Cardiac fibroblast (primary cell): ENCODE measurements at regions not wholly inside any gene's neighbourhood (a gene's known extent, or its start where the extent isn't known, plus 50 kb on each side); places are given as distances from the start of the nearest gene placed in this dataset.

ENCODE experiments used
- DNase-seq, 2 donors: peaks; one replicate each; pipeline versions ENCODE4 v3.0.0 to v3.0.0-alpha.2; 2010; ENCODE audit warnings: low read depth in 2 of 2
- H3K4me3 ChIP-seq, 2 donors: replicated peaks in 1 of 2; 1 replicate in 1 of 2; 2 replicates in 1 of 2; pipeline ENCODE4 v1.5.1; 2011; ENCODE audit warnings: low read depth in 2 of 2, low read length in 2 of 2, mild to moderate bottlenecking in 2 of 2, moderate library complexity in 1 of 2
- TF ChIP-seq, protein P1 (sequence below): IDR thresholded peaks from one replicate; pipeline ENCODE4 v1.5.1; 2011; ENCODE audit warnings: low read depth, mild to moderate bottlenecking, low read length, inconsistent platforms

DNA sequence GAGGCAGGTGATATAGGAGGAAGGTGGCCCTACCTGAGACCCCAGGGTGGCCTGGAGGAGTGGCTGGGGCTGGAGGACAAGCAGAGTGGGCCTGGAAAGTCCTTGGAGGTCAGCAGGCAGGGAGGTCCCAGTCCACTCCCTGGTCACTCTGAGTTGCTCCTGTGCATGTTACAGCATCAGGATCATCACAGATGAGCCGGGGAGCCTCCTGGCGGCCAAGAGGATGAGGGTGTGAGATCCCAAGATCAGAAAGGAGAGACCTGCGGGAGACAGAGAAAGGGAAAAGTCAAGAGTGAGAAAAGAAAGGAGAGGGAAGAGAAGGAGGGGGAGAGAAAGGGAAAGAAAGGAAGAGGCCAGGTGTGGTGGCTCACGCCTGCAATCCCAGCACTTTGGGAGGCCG, 71.7 kb downstream of the MRM1 start:
- TF ChIP-seq, protein P1, sequence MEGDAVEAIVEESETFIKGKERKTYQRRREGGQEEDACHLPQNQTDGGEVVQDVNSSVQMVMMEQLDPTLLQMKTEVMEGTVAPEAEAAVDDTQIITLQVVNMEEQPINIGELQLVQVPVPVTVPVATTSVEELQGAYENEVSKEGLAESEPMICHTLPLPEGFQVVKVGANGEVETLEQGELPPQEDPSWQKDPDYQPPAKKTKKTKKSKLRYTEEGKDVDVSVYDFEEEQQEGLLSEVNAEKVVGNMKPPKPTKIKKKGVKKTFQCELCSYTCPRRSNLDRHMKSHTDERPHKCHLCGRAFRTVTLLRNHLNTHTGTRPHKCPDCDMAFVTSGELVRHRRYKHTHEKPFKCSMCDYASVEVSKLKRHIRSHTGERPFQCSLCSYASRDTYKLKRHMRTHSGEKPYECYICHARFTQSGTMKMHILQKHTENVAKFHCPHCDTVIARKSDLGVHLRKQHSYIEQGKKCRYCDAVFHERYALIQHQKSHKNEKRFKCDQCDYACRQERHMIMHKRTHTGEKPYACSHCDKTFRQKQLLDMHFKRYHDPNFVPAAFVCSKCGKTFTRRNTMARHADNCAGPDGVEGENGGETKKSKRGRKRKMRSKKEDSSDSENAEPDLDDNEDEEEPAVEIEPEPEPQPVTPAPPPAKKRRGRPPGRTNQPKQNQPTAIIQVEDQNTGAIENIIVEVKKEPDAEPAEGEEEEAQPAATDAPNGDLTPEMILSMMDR: no peak
- DNase-seq: no peak
- no peak overlapping the region for H3K4me3 ChIP-seq

DNA sequence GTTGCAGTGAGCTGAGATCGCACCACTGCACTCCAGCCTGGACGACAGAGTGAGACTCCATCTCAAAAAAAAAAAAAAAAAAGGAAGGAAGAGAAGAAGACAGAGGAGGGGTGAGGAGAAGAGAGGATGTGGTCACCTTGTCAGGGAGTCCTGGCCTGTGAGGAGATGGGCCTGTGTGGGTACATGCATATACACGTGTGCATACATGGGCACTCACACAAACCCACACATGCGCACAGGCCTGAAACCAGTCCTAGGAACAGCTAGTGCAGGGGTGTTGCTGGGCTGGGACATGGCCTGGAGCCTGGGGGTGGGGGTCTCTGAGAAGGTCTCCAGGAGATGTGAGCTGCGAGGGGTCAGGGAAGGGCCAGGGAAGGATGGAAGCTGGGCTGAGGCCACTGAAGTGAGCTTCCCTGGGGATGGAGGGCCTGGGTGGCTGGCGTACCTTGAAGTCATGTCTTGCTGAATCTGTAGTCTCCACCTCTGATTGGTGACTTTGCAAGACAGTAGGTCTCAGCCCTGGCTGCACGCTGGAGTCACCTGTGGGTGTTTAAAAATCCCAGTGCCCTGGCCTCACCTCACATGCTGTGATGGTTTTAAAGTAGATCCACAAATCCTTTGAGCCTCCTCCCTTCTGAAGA, 72.4 kb downstream of the MRM1 start:
- no peak for DNase-seq
- H3K4me3 ChIP-seq: no peak overlapping the region

DNA sequence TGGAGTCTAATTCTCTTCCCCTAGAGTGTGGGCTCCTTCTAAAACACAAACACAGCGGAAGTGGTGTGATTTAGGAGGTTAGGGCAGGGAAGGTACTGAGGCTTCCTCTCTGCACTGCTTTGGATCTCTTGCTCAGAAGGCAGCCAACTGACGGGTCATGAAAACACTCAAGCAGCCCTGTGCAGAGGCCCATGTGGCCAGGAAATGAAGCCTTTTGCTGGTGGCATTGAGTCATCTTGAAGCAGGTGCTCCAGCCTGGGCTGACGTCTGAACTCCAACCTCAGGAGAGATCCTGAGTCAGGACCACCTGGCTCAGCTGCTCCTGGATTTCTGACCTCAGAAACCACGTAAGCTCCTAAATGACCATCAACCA, 72.9 kb downstream of the MRM1 start:
- no peak overlapping the region for H3K4me3 ChIP-seq
- DNase-seq: peak in 1 of 2 donors; percentile 8
- TF ChIP-seq, protein P1: no peak

More for the DNA sequence above, 72.4 kb downstream of the MRM1 start:
- TF ChIP-seq, protein P1: no peak

DNA sequence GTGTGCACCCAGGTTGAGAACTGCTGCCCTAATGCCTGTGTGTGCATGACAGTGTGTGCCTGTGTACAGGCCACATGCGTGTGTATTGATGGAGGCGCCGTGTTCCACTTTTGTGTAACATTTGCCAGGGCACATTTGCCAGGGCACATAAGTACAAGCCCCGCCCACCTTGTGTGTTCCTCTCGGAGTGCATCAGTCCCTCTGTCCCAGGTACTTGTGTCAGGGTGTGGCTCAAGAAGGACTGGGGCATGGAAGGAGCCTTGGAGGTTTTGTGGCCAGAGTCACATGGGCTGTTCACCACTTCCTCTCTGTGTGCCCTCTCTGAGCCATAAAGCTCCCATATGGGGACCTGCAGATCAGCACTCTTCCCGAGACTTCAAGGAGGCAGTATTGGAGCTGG, 73.9 kb downstream of the MRM1 start:
- TF ChIP-seq, protein P1: no peak
- H3K4me3 ChIP-seq: no peak overlapping the region
- DNase-seq: no peak

DNA sequence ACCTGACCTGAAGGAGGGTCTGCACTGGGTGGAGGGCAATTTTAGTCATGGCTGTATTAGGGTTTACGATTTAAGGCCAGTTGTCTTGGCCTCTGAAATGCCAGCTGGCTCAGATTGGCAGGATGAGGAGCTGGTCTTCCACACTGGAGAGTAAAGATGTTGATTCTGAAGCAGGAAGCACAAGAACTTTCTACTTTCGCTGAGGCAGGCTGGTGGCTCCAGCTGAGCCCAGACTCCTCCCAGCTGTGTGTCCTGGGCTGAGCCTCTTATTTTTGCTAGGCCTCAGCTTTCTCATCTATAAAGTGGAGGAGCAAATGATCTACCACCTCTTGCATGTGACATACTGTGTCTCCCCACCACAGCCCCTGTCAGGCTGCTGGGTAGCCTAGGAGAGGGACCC, 74.4 kb downstream of the MRM1 start:
- TF ChIP-seq, protein P1: no peak
- DNase-seq: no peak
- H3K4me3 ChIP-seq: no peak overlapping the region

DNA sequence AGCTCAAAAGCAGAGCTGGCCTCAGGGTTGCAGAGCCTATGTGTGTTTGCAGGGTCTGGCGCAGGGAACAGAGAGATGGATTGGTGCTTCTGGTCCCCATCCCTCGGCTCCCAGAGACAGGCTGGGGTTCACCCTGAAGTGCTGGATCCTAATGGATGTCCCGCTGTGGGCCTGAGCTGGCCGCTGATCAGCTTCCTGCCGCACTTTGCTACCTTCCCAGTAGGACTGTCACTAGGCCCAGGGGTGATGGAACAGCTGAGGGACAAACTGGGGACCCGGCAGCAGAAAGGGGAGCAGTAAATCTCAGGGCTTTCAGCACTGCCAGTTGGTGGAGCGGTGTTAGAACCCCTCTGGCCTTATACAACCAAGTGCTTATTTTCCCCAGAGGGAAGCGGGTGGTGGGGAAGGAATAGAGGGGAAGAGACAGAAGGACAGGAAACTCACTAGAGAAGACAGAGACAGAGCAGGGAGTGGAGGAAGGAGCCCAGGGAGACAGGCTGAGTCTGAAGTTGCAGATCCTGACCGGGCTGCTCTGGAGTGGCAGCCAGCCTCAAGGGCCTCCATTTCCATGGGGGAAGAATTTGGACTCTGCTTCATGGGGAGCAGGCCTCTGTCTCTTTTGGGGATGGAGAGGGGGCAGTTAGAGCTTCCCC, 78.6 kb downstream of the MRM1 start:
- H3K4me3 ChIP-seq: no peak overlapping the region
- TF ChIP-seq, protein P1: no peak
- DNase-seq: no peak
